ENCODE measurements at regions not wholly inside any gene's neighbourhood (a gene's known extent, or its start where the extent isn't known, plus 50 kb on each side); places are given as distances from the start of the nearest gene placed in this dataset.
A peak's percentile ranks its signal among the peaks of the same experiment; 100 is the strongest.

DNA sequence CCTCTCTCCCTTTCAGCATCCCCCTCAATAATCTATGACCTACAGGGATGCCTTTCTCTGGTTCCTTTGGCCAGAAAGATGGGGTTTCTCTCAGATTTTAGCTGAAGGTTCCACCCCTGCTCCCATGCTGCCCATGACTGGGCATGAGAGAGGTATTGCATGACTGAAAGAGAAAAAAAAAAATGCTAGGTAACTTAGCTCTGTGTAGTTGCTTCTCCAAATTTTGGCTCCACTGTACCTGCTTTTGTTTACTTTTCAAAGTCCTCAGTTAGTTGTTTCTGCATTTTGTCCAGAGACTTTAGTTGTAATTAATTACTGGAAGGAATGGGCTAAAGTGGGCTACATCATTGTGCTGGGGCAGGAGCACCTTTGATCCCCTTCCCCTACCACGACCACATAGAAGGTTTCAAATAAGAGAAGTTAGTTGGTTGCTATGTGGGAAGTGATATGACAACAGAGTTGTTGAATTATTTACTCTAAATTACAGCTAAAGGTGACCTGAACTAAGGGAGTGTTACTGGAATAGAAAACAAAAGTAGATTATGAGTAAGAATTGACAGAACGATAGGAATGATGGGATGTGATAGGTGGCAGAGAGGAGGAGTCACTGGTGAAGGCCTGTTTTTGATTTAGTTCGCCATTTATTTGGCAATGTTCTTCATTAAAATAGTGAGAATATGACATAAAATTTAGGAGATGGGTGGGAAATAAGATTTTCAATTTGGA lies 605.4 kb upstream of the NR2F2 start:
- TF ChIP-seq SIN3A (IDR thresholded peaks at IDR 0.05; ENCODE audit: borderline replicate concordance, insufficient read depth, low read length) (no peak), POLR2AphosphoS5 (IDR thresholded peaks at IDR 0.05; ENCODE audit: low read depth, low read length) (no peak), TAF1 (IDR thresholded peaks at IDR 0.05; ENCODE audit: borderline replicate concordance, insufficient read depth, low read length) (no peak), FOXP2 (optimal IDR thresholded peaks at IDR 0.05; ENCODE audit: borderline replicate concordance, extremely low read depth, extremely low read length, insufficient read depth) (no peak), REST (IDR thresholded peaks at IDR 0.05; ENCODE audit: insufficient read depth in 1 of 2, low read depth in 2 of 2, low read length in 2 of 2) (no peak)

- TF ChIP-seq FOXP2 (optimal IDR thresholded peaks at IDR 0.05; ENCODE audit: borderline replicate concordance, extremely low read depth, extremely low read length, insufficient read depth) (no peak), SIN3A (IDR thresholded peaks at IDR 0.05; ENCODE audit: borderline replicate concordance, insufficient read depth, low read length) (no peak), TAF1 (IDR thresholded peaks at IDR 0.05; ENCODE audit: borderline replicate concordance, insufficient read depth, low read length) (no peak), REST (IDR thresholded peaks at IDR 0.05; ENCODE audit: insufficient read depth in 1 of 2, low read depth in 2 of 2, low read length in 2 of 2) (no peak), POLR2AphosphoS5 (IDR thresholded peaks at IDR 0.05; ENCODE audit: low read depth, low read length) (no peak)
These were observed 603.6 kb upstream of the NR2F2 start for GRCh38 chr15:95726891-95727290.

DNA sequence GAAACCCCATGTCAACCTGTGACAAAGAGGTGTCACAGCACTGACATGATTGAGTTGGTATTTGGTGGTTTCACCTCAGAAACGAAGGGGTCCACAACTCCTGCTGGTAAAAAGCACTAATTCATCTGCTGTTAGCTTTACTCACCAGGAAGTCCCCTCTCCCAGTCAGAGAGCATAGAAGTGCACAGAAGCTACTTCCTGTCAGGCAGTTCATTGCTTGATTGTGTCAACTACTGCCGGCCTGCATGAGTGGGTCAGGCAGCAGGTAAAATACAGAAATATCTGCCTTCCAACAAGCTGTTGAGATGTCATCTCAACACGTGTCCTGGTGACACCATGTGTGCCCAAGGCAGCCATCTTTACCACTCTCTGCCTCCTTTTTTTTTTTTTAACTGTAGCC lies 596.6 kb upstream of the NR2F2 start:
- no peak for TF ChIP-seq REST (IDR thresholded peaks at IDR 0.05; ENCODE audit: insufficient read depth in 1 of 2, low read depth in 2 of 2, low read length in 2 of 2)
- TF ChIP-seq POLR2AphosphoS5 (IDR thresholded peaks at IDR 0.05; ENCODE audit: low read depth, low read length), result no peak
- no peak for TF ChIP-seq FOXP2 (optimal IDR thresholded peaks at IDR 0.05; ENCODE audit: borderline replicate concordance, extremely low read depth, extremely low read length, insufficient read depth)
- TF ChIP-seq TAF1 (IDR thresholded peaks at IDR 0.05; ENCODE audit: borderline replicate concordance, insufficient read depth, low read length), result no peak
- no peak for TF ChIP-seq SIN3A (IDR thresholded peaks at IDR 0.05; ENCODE audit: borderline replicate concordance, insufficient read depth, low read length)

DNA sequence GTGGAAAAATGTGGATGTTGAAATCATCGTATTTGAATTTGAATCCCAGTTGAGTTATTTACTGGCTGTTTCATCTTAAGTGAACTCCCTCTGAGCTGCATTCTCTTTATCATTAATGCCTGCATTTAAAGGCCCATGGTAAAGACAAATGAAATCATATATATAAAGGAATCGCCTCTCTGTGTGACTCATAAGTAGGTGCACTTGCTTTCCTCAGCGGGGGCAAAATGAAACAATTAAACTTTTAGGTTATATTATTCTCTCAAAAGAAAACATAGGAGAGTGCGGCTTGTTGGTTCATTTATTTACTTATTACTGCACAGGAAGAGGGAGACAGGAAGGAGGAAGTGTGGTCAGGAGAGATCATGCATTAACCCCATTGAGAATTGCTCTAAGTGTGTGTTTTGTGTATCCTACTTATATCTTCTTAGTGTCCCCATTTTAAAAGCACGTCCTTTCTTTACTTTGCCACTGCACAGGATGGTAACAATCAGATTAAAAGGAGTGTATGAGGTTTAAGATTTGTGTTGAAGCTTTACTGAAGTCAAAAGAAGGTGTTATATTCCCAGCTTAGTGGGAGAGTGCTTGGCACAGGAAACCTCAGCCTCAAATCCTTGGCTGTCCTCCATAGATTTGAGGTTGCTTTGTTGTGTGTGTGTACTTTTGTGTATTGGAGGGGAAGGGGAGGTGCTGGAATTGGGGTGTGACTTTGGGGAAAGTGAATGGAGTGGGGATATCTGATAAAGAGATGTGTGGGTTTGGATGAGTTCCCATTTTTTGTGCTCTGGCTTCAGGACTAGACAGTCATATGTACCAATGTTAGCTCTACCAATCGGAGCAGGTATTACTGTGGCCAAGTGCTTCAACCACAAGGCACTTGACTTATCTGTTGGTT lies 595.8 kb upstream of the NR2F2 start:
- peak; percentile 43 for TF ChIP-seq FOXP2 (optimal IDR thresholded peaks at IDR 0.05; ENCODE audit: borderline replicate concordance, extremely low read depth, extremely low read length, insufficient read depth)
- peak; percentile 42; the same call in 1 of the 2 replicates for TF ChIP-seq TAF1 (IDR thresholded peaks at IDR 0.05; ENCODE audit: borderline replicate concordance, insufficient read depth, low read length)
- TF ChIP-seq SIN3A (IDR thresholded peaks at IDR 0.05; ENCODE audit: borderline replicate concordance, insufficient read depth, low read length), result 0 out of 2 replicates have a peak, but pooled peaks have one; percentile 16
- TF ChIP-seq POLR2AphosphoS5 (IDR thresholded peaks at IDR 0.05; ENCODE audit: low read depth, low read length), result peak; percentile 38
- peak in 1 of 2 experiments; percentile 7; a peak in 2 of 4 replicates for TF ChIP-seq REST (IDR thresholded peaks at IDR 0.05; ENCODE audit: insufficient read depth in 1 of 2, low read depth in 2 of 2, low read length in 2 of 2)

Data from PFSK-1 (cell line).